Activated naive CD4-positive, alpha-beta T cell treated with anti-CD3 and anti-CD28 coated beads, Interleukin-2, amount 50 U/mL, for 16 hours (primary cell): ENCODE measurements at regions not wholly inside any gene's neighbourhood (a gene's known extent, or its start where the extent isn't known, plus 50 kb on each side); places are given as distances from the start of the nearest gene placed in this dataset.
"Not testable (repeated sequence)": the region's sequence is repeated elsewhere in the genome, so short reads cannot be mapped to it uniquely, and the experiment has no call there.

Experiments used
- DNase-seq: peaks from one replicate; pipeline ENCODE4 v3.0.0-alpha.2; 2020

- DNase-seq, result no peak
Observed at GRCh38 chr14:84432676-84433075, 1097.3 kb upstream of the FLRT2 start.

- DNase-seq, result no peak
Observed at GRCh38 chr14:84433961-84434360, 1096.0 kb upstream of the FLRT2 start.

GRCh38 chr14:84435820-84436324 lies 1094.1 kb upstream of the FLRT2 start:
- DNase-seq, result no peak

- DNase-seq, result no peak
Observed at GRCh38 chr14:84436528-84436927, 1093.4 kb upstream of the FLRT2 start.

- DNase-seq, result no peak
Observed at GRCh38 chr14:84442521-84442920, 1087.4 kb upstream of the FLRT2 start.

GRCh38 chr14:84445486-84445885 lies 1084.5 kb upstream of the FLRT2 start:
- DNase-seq, result no peak

- no peak for DNase-seq
Observed at GRCh38 chr14:84446250-84446649, 1083.7 kb upstream of the FLRT2 start.

GRCh38 chr14:84453307-84453950 lies 1076.5 kb upstream of the FLRT2 start:
- DNase-seq, result no peak

- no peak for DNase-seq
Observed at GRCh38 chr14:84454114-84454513, 1075.8 kb upstream of the FLRT2 start.

GRCh38 chr14:84456946-84457345 lies 1073.0 kb upstream of the FLRT2 start:
- DNase-seq, result no peak

- DNase-seq, result no peak
Observed at GRCh38 chr14:84458881-84459280, 1071.1 kb upstream of the FLRT2 start.

GRCh38 chr14:84465880-84466279 lies 1064.1 kb upstream of the FLRT2 start:
- DNase-seq, result no peak

- no peak for DNase-seq
Observed at GRCh38 chr14:84468153-84468552, 1061.8 kb upstream of the FLRT2 start.

GRCh38 chr14:84477996-84478395 lies 1051.9 kb upstream of the FLRT2 start:
- no peak for DNase-seq

- DNase-seq, result no peak
Observed at GRCh38 chr14:84482256-84483071, 1047.5 kb upstream of the FLRT2 start.

GRCh38 chr14:84483072-84483420 lies 1046.9 kb upstream of the FLRT2 start:
- DNase-seq, result no peak

- not testable (repeated sequence) for DNase-seq
Observed at GRCh38 chr14:84484243-84484642, 1045.7 kb upstream of the FLRT2 start.

- no peak for DNase-seq
Observed at GRCh38 chr14:84485036-84485435, 1044.9 kb upstream of the FLRT2 start.

GRCh38 chr14:84490081-84490480 lies 1039.9 kb upstream of the FLRT2 start:
- no peak for DNase-seq

GRCh38 chr14:84492685-84493084 lies 1037.3 kb upstream of the FLRT2 start:
- no peak for DNase-seq

GRCh38 chr14:84493779-84494178 lies 1036.2 kb upstream of the FLRT2 start:
- no peak for DNase-seq

- no peak for DNase-seq
Observed at GRCh38 chr14:84496677-84497076, 1033.3 kb upstream of the FLRT2 start.

GRCh38 chr14:84512823-84513222 lies 1017.1 kb upstream of the FLRT2 start:
- DNase-seq, result not testable (repeated sequence)

- no peak for DNase-seq
Observed at GRCh38 chr14:84519836-84520235, 1010.1 kb upstream of the FLRT2 start.
